ENCODE measurements at regions not wholly inside any gene's neighbourhood (a gene's known extent, or its start where the extent isn't known, plus 50 kb on each side); places are given as distances from the start of the nearest gene placed in this dataset.

- TF ChIP-seq CTCF (IDR thresholded peaks at IDR 0.05; ENCODE audit: poor library complexity) (no peak), EZH2 (IDR thresholded peaks at IDR 0.05; ENCODE audit: borderline replicate concordance) (no peak), EZH2phosphoT487 (IDR thresholded peaks at IDR 0.05; ENCODE audit: low read depth, severe bottlenecking, unreplicated experiment) (no peak)
Measured at GRCh38 chr2:221309892-221310583, 262.1 kb downstream of the EPHA4 start.

Data from hepatocyte (in vitro differentiated cells).